Uterus (tissue), 2 donors: ENCODE measurements at regions not wholly inside any gene's neighbourhood (a gene's known extent, or its start where the extent isn't known, plus 50 kb on each side); places are given as distances from the start of the nearest gene placed in this dataset.

ENCODE experiments used
- CTCF ChIP-seq, 4 experiments: fragments of 200-600 bp in 2 of 4; fragments of 450-650 bp in 2 of 4; sonication (generic) in 2 of 4; IDR thresholded peaks; one replicate each; pipeline ENCODE4 v1.5.1; 2016 to 2019; ENCODE audit warnings: antibody characterized with exemption in 4 of 4, mild to moderate bottlenecking in 2 of 4, moderate library complexity in 1 of 4
- POLR2A ChIP-seq, 2 donors: fragments of 450-650 bp; IDR thresholded peaks; one replicate each; pipeline ENCODE4 v1.6.1; 2016; ENCODE audit warnings: antibody characterized with exemption in 2 of 2, mild to moderate bottlenecking in 1 of 2, moderate library complexity in 1 of 2

- TF ChIP-seq CTCF (IDR thresholded peaks at IDR 0.05): no peak
- TF ChIP-seq POLR2A (IDR thresholded peaks at IDR 0.05): no peak
These were observed 323.8 kb downstream of the SOX9 start for GRCh38 chr17:72444517-72445054.
